Common myeloid progenitor, CD34-positive (primary cell): ENCODE measurements at regions not wholly inside any gene's neighbourhood (a gene's known extent, or its start where the extent isn't known, plus 50 kb on each side); places are given as distances from the start of the nearest gene placed in this dataset.
A peak's percentile ranks its signal among the peaks of the same experiment; 100 is the strongest.

Experiments used
- CTCF ChIA-PET: fragments of 350-600 bp; sonication (Branson Sonifier 250); formaldehyde crosslinking; loops from one replicate; lab custom pipeline; 2021; ENCODE audit warnings: antibody characterized with exemption; lab: Charles Lee
- POLR2A ChIA-PET: fragments of 350-600 bp; sonication (Branson Sonifier 250); formaldehyde crosslinking; loops from one replicate; lab custom pipeline; 2021; ENCODE audit warnings: antibody characterized with exemption; lab: Charles Lee
- DNase-seq, 3 donors: peaks; one replicate each; pipeline versions ENCODE4 v3.0.0 to v3.0.0-alpha.2; 2013
- H3K27ac ChIP-seq, 2 experiments: 1 replicate in 1 of 2; 2 replicates in 1 of 2; pipeline ENCODE4 v1.7.0; 2013; ENCODE audit warnings: inconsistent platforms in 2 of 2, low read length in 2 of 2, mild to moderate bottlenecking in 2 of 2, low read depth in 1 of 2, moderate library complexity in 1 of 2; ENCODE audit not compliant: severe bottlenecking in 2 of 2, insufficient read depth in 1 of 2, poor library complexity in 1 of 2
- H3K27me3 ChIP-seq, 5 experiments: replicated peaks in 2 of 5; 1 replicate in 3 of 5; 2 replicates in 2 of 5; pipeline versions ENCODE4 v1.6.1 to v1.7.0; 2013; ENCODE audit warnings: low read length in 4 of 5, mild to moderate bottlenecking in 2 of 5, moderate library complexity in 2 of 5, inconsistent platforms in 1 of 5; ENCODE audit not compliant: insufficient read depth in 5 of 5, control insufficient read depth in 4 of 5
- H3K36me3 ChIP-seq, 4 experiments: 1 replicate in 2 of 4; 2 replicates in 2 of 4; pipeline versions ENCODE4 v1.6.1 to v1.7.0; 2013; ENCODE audit warnings: low read length in 3 of 4, control low read depth in 1 of 4, mild to moderate bottlenecking in 1 of 4; ENCODE audit not compliant: control insufficient read depth in 4 of 4, insufficient read depth in 4 of 4
- H3K4me1 ChIP-seq, 4 experiments: 1 replicate in 3 of 4; 2 replicates in 1 of 4; pipeline versions ENCODE4 v1.6.1 to v1.7.1; 2013; ENCODE audit warnings: low read length in 3 of 4, mild to moderate bottlenecking in 3 of 4, control low read depth in 1 of 4, inconsistent platforms in 1 of 4, moderate library complexity in 1 of 4; ENCODE audit not compliant: control insufficient read depth in 4 of 4, insufficient read depth in 4 of 4; ENCODE audit errors: control extremely low read depth in 1 of 4
- H3K4me3 ChIP-seq, 7 experiments: 1 replicate in 4 of 7; 2 replicates in 3 of 7; pipeline versions ENCODE4 v1.5.1 to v1.7.0; 2013; ENCODE audit warnings: mild to moderate bottlenecking in 7 of 7, low read length in 6 of 7, moderate library complexity in 6 of 7, inconsistent platforms in 2 of 7, low read depth in 2 of 7, control low read depth in 1 of 7; ENCODE audit not compliant: insufficient read depth in 4 of 7, control insufficient read depth in 1 of 7; ENCODE audit errors: extremely low read depth in 1 of 7
- H3K9me3 ChIP-seq, 5 experiments: 1 replicate in 4 of 5; 2 replicates in 1 of 5; pipeline versions ENCODE4 v1.6.1 to v1.7.1; 2013; ENCODE audit warnings: low read length in 4 of 5, mild to moderate bottlenecking in 2 of 5, inconsistent platforms in 1 of 5, low read depth in 1 of 5, moderate library complexity in 1 of 5; ENCODE audit not compliant: control insufficient read depth in 4 of 5, insufficient read depth in 2 of 5; ENCODE audit errors: control extremely low read depth in 1 of 5
- WGBS: methylation state at CpG from one replicate; pipeline ENCODE4 v1.1.5; 2013; ENCODE audit not compliant: insufficient coverage; 5-methylcytosine and 5-hydroxymethylcytosine counted together

GRCh38 chr2:771538-771937 lies 94.3 kb upstream of the TMEM18 start:
- Histone ChIP-seq H3K36me3 (no peaks in the 10 kb centered on the region), H3K4me1 (no peaks in the 10 kb centered on the region), H3K9me3 (no peaks in the 10 kb centered on the region), H3K27ac (no peak overlapping the region), H3K4me3 (no peak overlapping the region), H3K27me3 (peaks cover 0 to 3% (median 0%) of the 10 kb centered on the region in 5 experiments)
- WGBS: 87% methylated on average over 12 of the region's 12 CpGs
- no peak for DNase-seq
- ChIA-PET POLR2A (no interaction called here), CTCF (interaction anchor here (1.6 kb wide), 1 partner anchor 12 kb away, joined by 3 read pairs; no protein-coding TSS in a partner anchor)

GRCh38 chr2:770776-771175 lies 93.6 kb upstream of the TMEM18 start:
- no peaks in the 10 kb centered on the region for H3K9me3 ChIP-seq
- no peak overlapping the region for H3K4me3 ChIP-seq
- ChIA-PET POLR2A (no interaction called here), CTCF (interaction anchor here (1.6 kb wide), 1 partner anchor 11 kb away, joined by 3 read pairs; no protein-coding TSS in a partner anchor)
- no peak for DNase-seq
- H3K4me1 ChIP-seq: no peaks in the 10 kb centered on the region
- WGBS: 93% methylated on average over 2 of the region's 2 CpGs
- no peaks in the 10 kb centered on the region for H3K27me3 ChIP-seq
- H3K27ac ChIP-seq: no peak overlapping the region
- no peaks in the 10 kb centered on the region for H3K36me3 ChIP-seq

GRCh38 chr2:769771-770170 lies 92.6 kb upstream of the TMEM18 start:
- POLR2A ChIA-PET: no interaction called here
- Histone ChIP-seq H3K4me1 (no peaks in the 10 kb centered on the region), H3K9me3 (no peaks in the 10 kb centered on the region), H3K27ac (no peak overlapping the region), H3K4me3 (no peak overlapping the region), H3K27me3 (no peaks in the 10 kb centered on the region), H3K36me3 (no peaks in the 10 kb centered on the region)
- CTCF ChIA-PET: no interaction called here
- WGBS: 83% methylated on average over 2 of the region's 2 CpGs
- peak in 1 of 3 donors; percentile 6 for DNase-seq

DNA sequence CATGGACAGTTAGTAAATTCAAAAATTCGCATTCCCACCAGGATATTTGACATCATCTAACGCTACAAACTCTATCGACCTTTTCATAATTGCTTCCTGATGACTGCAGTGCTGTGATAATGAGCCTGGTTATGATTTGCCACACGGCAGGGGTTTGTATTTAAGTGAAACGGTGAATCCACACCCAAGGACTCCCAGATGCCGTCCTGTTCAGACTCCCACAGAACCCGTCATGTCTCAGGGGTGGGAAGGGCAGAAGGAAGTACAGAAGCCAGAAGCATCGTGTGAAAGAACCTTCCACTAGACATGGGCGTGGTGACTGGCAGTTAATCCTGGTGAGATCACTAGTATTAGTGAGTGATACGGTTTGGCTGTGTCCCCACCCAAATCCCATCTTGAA lies 91.2 kb upstream of the TMEM18 start:
- Histone ChIP-seq H3K4me1 (no peaks in the 10 kb centered on the region), H3K27ac (no peak overlapping the region), H3K9me3 (no peaks in the 10 kb centered on the region), H3K4me3 (no peak overlapping the region), H3K36me3 (no peaks in the 10 kb centered on the region), H3K27me3 (peaks cover 0 to 2% (median 0%) of the 10 kb centered on the region in 5 experiments)
- 86% methylated on average over 9 of the region's 10 CpGs for WGBS
- DNase-seq: no peak
- ChIA-PET CTCF (no interaction called here), POLR2A (no interaction called here)

DNA sequence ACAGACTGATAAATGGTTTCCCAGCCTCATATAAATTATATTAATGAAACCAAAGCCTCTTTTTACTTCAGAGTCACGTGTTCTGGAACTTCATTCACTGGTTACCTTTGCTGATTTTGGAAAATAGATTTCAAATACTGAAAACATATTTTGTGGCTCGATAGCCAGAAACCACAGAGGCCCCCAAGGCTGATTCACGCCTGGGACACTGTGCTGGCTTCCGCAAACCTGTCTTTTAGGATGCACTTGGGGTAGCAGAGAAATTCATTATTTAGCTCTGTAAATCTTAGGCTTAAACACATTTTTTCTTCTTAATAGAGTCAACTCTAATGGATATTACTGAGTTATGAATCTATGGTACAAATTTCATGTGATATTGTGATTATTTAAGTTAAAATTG lies 90.7 kb upstream of the TMEM18 start:
- Histone ChIP-seq H3K4me3 (no peak overlapping the region), H3K27me3 (peaks cover 0 to 2% (median 0%) of the 10 kb centered on the region in 5 experiments), H3K36me3 (no peaks in the 10 kb centered on the region), H3K4me1 (no peaks in the 10 kb centered on the region), H3K9me3 (no peaks in the 10 kb centered on the region), H3K27ac (no peak overlapping the region)
- POLR2A ChIA-PET: no interaction called here
- no peak for DNase-seq
- CTCF ChIA-PET: no interaction called here
- no CpG with 5 or more reads among the region's 4 CpGs for WGBS

DNA sequence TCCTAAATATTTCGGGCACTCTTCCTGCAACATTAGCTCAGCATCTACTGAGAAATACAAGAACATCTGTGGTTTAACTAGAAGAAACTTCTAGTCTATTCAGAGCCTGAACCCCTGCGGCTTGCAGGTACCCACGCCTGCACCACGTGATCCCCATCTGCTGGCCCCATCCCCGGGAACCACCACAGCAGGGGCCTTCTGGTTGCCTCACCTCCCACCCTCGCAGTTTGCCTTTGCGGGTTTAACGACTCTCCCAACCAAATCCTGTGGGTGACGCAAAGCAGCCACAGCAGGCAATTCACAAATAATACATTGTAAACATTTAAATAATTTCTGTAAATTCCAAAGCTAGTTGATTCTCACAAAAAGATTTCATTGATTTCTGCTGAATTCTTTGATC lies 90.2 kb upstream of the TMEM18 start:
- H3K9me3 ChIP-seq: no peaks in the 10 kb centered on the region
- H3K4me1 ChIP-seq: no peaks in the 10 kb centered on the region
- H3K27ac ChIP-seq: no peak overlapping the region
- peak in 1 of 3 donors; percentile 16 for DNase-seq
- H3K36me3 ChIP-seq: no peaks in the 10 kb centered on the region
- peaks cover 0 to 2% (median 0%) of the 10 kb centered on the region in 5 experiments for H3K27me3 ChIP-seq
- no peak overlapping the region for H3K4me3 ChIP-seq
- ChIA-PET POLR2A (interaction anchor here (0.6 kb wide), 1 partner anchor 312 kb away, joined by 3 read pairs; no protein-coding TSS in a partner anchor), CTCF (no interaction called here)
- WGBS: 70% methylated on average over 5 of the region's 9 CpGs

GRCh38 chr2:766255-766654 lies 89.0 kb upstream of the TMEM18 start:
- Histone ChIP-seq H3K4me3 (no peak overlapping the region), H3K27me3 (peaks cover 0 to 2% (median 0%) of the 10 kb centered on the region in 5 experiments), H3K4me1 (no peaks in the 10 kb centered on the region), H3K36me3 (no peaks in the 10 kb centered on the region), H3K27ac (no peak overlapping the region), H3K9me3 (no peaks in the 10 kb centered on the region)
- POLR2A ChIA-PET: no interaction called here
- CTCF ChIA-PET: no interaction called here
- DNase-seq: no peak
- 86% methylated on average over 13 of the region's 13 CpGs for WGBS
